Endothelial cell of umbilical vein (primary cell): ENCODE measurements at regions not wholly inside any gene's neighbourhood (a gene's known extent, or its start where the extent isn't known, plus 50 kb on each side); places are given as distances from the start of the nearest gene placed in this dataset.

Experiments
- BruUV-seq: library from RNA; stranded (reverse); fragments of 400-500 nt; replicated peaks from 2 replicates; lab custom pipeline; 2021; lab: Mats Ljungman, UMichigan
- CTCF ChIA-PET: fragments of 300-600, 350-600 bp; sonication (Branson Sonifier 250); formaldehyde crosslinking; loops from one replicate; lab custom pipeline; 2021; ENCODE audit warnings: antibody characterized with exemption, inconsistent platforms; lab: Charles Lee
- POLR2A ChIA-PET: fragments of 300-600, 350-600 bp; sonication (Branson Sonifier 250); formaldehyde crosslinking; loops from one replicate; lab custom pipeline; 2021; ENCODE audit warnings: antibody characterized with exemption, inconsistent platforms; lab: Charles Lee
- DNase-seq: peaks from one replicate; pipeline ENCODE4 v3.0.0-alpha.2; 2011; ENCODE audit warnings: low read depth, low spot score
- FAIRE-seq: peaks from 2 replicates; lab custom pipeline; 2011; peaks lifted over from hg19 to GRCh38; lab: Jason Lieb, UNC
- H2AFZ ChIP-seq: 2 replicates; pipeline ENCODE4 v1.6.0; 2012; ENCODE audit warnings: low read depth, low read length, control low read depth, inconsistent platforms
- H3K27ac ChIP-seq: 2 replicates; pipeline ENCODE4 v1.5.1; 2011; ENCODE audit warnings: low read depth, mild to moderate bottlenecking, control low read depth, low read length, moderate library complexity; ENCODE audit not compliant: insufficient read depth
- H3K27me3 ChIP-seq, 2 experiments: 2 replicates each; pipeline versions ENCODE4 v1.6.0 to v1.6.1; 2011; ENCODE audit warnings: low read length in 2 of 2, mixed read lengths in 1 of 2; ENCODE audit not compliant: control insufficient read depth in 2 of 2, insufficient read depth in 2 of 2
- H3K36me3 ChIP-seq, 2 experiments: 2 replicates in 1 of 2; 3 replicates in 1 of 2; pipeline ENCODE4 v1.5.1; 2011; ENCODE audit warnings: low read length in 2 of 2, mild to moderate bottlenecking in 1 of 2, moderate library complexity in 1 of 2; ENCODE audit not compliant: control insufficient read depth in 2 of 2, insufficient read depth in 2 of 2; ENCODE audit errors: extremely low read depth in 1 of 2
- H3K4me1 ChIP-seq: 3 replicates; pipeline ENCODE4 v1.5.1; 2011; ENCODE audit warnings: mild to moderate bottlenecking, low read length; ENCODE audit not compliant: control insufficient read depth, insufficient read depth; ENCODE audit errors: extremely low read depth
- H3K4me2 ChIP-seq: 2 replicates; pipeline ENCODE4 v1.6.1; 2011; ENCODE audit warnings: low read length, control low read depth, mixed read lengths; ENCODE audit not compliant: insufficient read depth
- H3K4me3 ChIP-seq, 3 experiments: fragments of 200-600 bp in 1 of 3; sonication (generic), shearing (Covaris generic) in 1 of 3; replicated peaks in 1 of 3; 2 replicates each; pipeline ENCODE4 v1.5.1; 2011 to 2016; ENCODE audit warnings: control low read depth in 3 of 3, low read length in 3 of 3, mild to moderate bottlenecking in 2 of 3, inconsistent platforms in 1 of 3, low read depth in 1 of 3, moderate library complexity in 1 of 3; ENCODE audit not compliant: insufficient read depth in 1 of 3
- H3K79me2 ChIP-seq: 2 replicates; pipeline ENCODE4 v1.6.0; 2012; ENCODE audit warnings: low read length, inconsistent platforms; ENCODE audit not compliant: control insufficient read depth, insufficient read depth
- H3K9ac ChIP-seq: replicated peaks from 2 replicates; pipeline ENCODE3; 2011; ENCODE audit warnings: low read length, control low read depth; ENCODE audit not compliant: insufficient read depth; ENCODE audit errors: extremely low read depth
- H3K9me1 ChIP-seq: replicated peaks from 3 replicates; pipeline ENCODE4 v1.6.0; 2011; ENCODE audit warnings: mild to moderate bottlenecking, low read length; ENCODE audit not compliant: control insufficient read depth, insufficient read depth; ENCODE audit errors: extremely low read depth
- H3K9me3 ChIP-seq: replicated peaks from 2 replicates; pipeline ENCODE4 v1.5.1; 2012; ENCODE audit warnings: low read length, inconsistent platforms; ENCODE audit not compliant: control insufficient read depth, insufficient read depth
- H4K20me1 ChIP-seq: replicated peaks from 2 replicates; pipeline ENCODE3; 2011; ENCODE audit warnings: mild to moderate bottlenecking, low read length; ENCODE audit not compliant: control insufficient read depth, insufficient read depth; ENCODE audit errors: extremely low read depth
- CTCF ChIP-seq, 2 donors: IDR thresholded peaks; 1 replicate in 1 of 2; 2 replicates in 1 of 2; pipeline ENCODE4 v1.5.1; 2011; ENCODE audit warnings: low read length in 2 of 2, mild to moderate bottlenecking in 2 of 2, moderate library complexity in 2 of 2, control low read depth in 1 of 2, inconsistent platforms in 1 of 2, low read depth in 1 of 2; ENCODE audit not compliant: insufficient read depth in 1 of 2; ENCODE audit errors: extremely low read depth in 1 of 2
- EZH2 ChIP-seq: IDR thresholded peaks from 2 replicates; pipeline ENCODE4 v1.6.1; 2012; ENCODE audit warnings: borderline replicate concordance, low read depth, mild to moderate bottlenecking, moderate library complexity, low read length, inconsistent platforms; ENCODE audit not compliant: severe bottlenecking
- FOS ChIP-seq: IDR thresholded peaks from 2 replicates; pipeline ENCODE4 v1.6.1; 2011; ENCODE audit warnings: mild to moderate bottlenecking, low read length, moderate library complexity, borderline replicate concordance; ENCODE audit not compliant: insufficient read depth
- GATA2 ChIP-seq: IDR thresholded peaks from 2 replicates; pipeline ENCODE4 v1.7.0; 2011; ENCODE audit warnings: low read depth, mild to moderate bottlenecking, moderate library complexity, mixed read lengths, low read length; ENCODE audit not compliant: insufficient read length, insufficient read depth
- JUN ChIP-seq: IDR thresholded peaks from 2 replicates; pipeline ENCODE4 v1.6.1; 2011; ENCODE audit warnings: borderline replicate concordance, low read depth; ENCODE audit not compliant: insufficient read length, insufficient read depth
- MAX ChIP-seq: IDR thresholded peaks from 2 replicates; pipeline ENCODE4 v1.6.1; 2011; ENCODE audit not compliant: insufficient read depth, insufficient read length
- MYC ChIP-seq: IDR thresholded peaks from one replicate; pipeline ENCODE4 v1.6.1; 2011; ENCODE audit warnings: mild to moderate bottlenecking, low read depth, low read length
- POLR2A ChIP-seq: IDR thresholded peaks from 2 replicates; pipeline ENCODE4 v1.6.1; 2012; ENCODE audit warnings: low read depth, mild to moderate bottlenecking, control low read depth, low read length
- POLR2AphosphoS5 ChIP-seq: IDR thresholded peaks from 2 replicates; pipeline ENCODE4 v1.6.1; 2012; ENCODE audit warnings: low read depth, mild to moderate bottlenecking, control low read depth, low read length, moderate library complexity; ENCODE audit not compliant: insufficient read depth
- dilution Hi-C: fragments of 300-500 bp; cut with MboI; formaldehyde crosslinking; loops from one replicate; pipeline ENCODE4 v1.15.0; 2019; ENCODE audit warnings: low sequenced_read_pairs; ENCODE audit not compliant: extremely low pct_ligation_motif_present
- intact Hi-C: fragments of 100-400 bp; cut with micrococcal nuclease; formaldehyde crosslinking; loops from one replicate; pipeline ENCODE4 v1.10.0; 2022

- DNase-seq (no peak), FAIRE-seq (no peak)
- Histone ChIP-seq H3K4me2 (no peak overlapping the region), H3K9me1 (no peaks in the 10 kb centered on the region), H3K9me3 (no peaks in the 10 kb centered on the region), H3K4me1 (no peaks in the 10 kb centered on the region), H3K9ac (no peak overlapping the region), H3K79me2 (no peaks in the 10 kb centered on the region), H4K20me1 (no peaks in the 10 kb centered on the region), H3K4me3 (no peak overlapping the region), H2AFZ (no peak overlapping the region), H3K36me3 (no peaks in the 10 kb centered on the region), H3K27ac (no peak overlapping the region), H3K27me3 (peaks cover 2 to 5% of the 10 kb centered on the region in 2 experiments)
- no peak for TF ChIP-seq CTCF (IDR thresholded peaks at IDR 0.05; ENCODE audit: extremely low read depth in 1 of 2, insufficient read depth in 1 of 2, low read depth in 1 of 2, low read length in 2 of 2)
- TF ChIP-seq EZH2, result no peak
- TF ChIP-seq MYC, result no peak
- no peak for TF ChIP-seq MAX
- no peak for TF ChIP-seq GATA2
- TF ChIP-seq FOS, result no peak
- no peak for TF ChIP-seq POLR2A
- TF ChIP-seq JUN, result no peak
- TF ChIP-seq POLR2AphosphoS5, result no peak
- POLR2A ChIA-PET, result no interaction called here
- no TSS peak for BruUV-seq
- intact Hi-C loops, result no loop called here
- CTCF ChIA-PET, result no interaction called here
- dilution Hi-C loops, result no loop called here
Observed at GRCh38 chr20:5260889-5261288, 55.9 kb downstream of the PROKR2 start.
